SK-N-SH treated with all-trans-retinoic acid at 6 μM for 48 hours (cell line): ENCODE measurements at regions not wholly inside any gene's neighbourhood (a gene's known extent, or its start where the extent isn't known, plus 50 kb on each side); places are given as distances from the start of the nearest gene placed in this dataset.

Experiments used
- ATAC-seq: fragments of 200-7000 bp; cut with Tn5 transposase; 3 replicates; pipeline ENCODE4 v1.9.1; 2020; ENCODE audit warnings: mild to moderate bottlenecking, moderate library complexity
- ARNTL ChIP-seq: fragments of 450-650 bp; formaldehyde crosslinking; IDR thresholded peaks from 2 replicates; pipeline ENCODE4 v1.5.0; 2020; ENCODE audit warnings: low read depth, mild to moderate bottlenecking, moderate library complexity, borderline replicate concordance
- BACH2 ChIP-seq: fragments of 250-450 bp; sonication (Bioruptor Pico); IDR thresholded peaks from 2 replicates; pipeline ENCODE4 v1.9.0; 2021; ENCODE audit warnings: mild to moderate bottlenecking, borderline replicate concordance
- ESRRG ChIP-seq: fragments of 250-450 bp; sonication (Bioruptor Pico); IDR thresholded peaks from 2 replicates; pipeline ENCODE4 v1.6.1; 2021; ENCODE audit warnings: mild to moderate bottlenecking
- GLIS3 ChIP-seq: fragments of 250-450 bp; sonication (Bioruptor Pico); IDR thresholded peaks from 2 replicates; pipeline ENCODE4 v1.5.0; 2020; ENCODE audit warnings: mild to moderate bottlenecking, moderate library complexity
- ISL1 ChIP-seq: fragments of 250-450 bp; sonication (Bioruptor Pico); IDR thresholded peaks from 2 replicates; pipeline ENCODE4 v2.1.2; 2022; ENCODE audit warnings: mild to moderate bottlenecking, moderate library complexity
- OSR1 ChIP-seq: fragments of 250-450 bp; sonication (Bioruptor Pico); IDR thresholded peaks from 2 replicates; pipeline ENCODE4 v1.8.0; 2022; ENCODE audit warnings: moderate library complexity, mild to moderate bottlenecking, inconsistent platforms
- PPARA ChIP-seq: fragments of 250-450 bp; sonication (Bioruptor Pico); IDR thresholded peaks from 2 replicates; pipeline ENCODE4 v1.5.0; 2020; ENCODE audit warnings: mild to moderate bottlenecking, borderline replicate concordance
- RARB ChIP-seq: fragments of 250-450 bp; sonication (Bioruptor Pico); IDR thresholded peaks from 2 replicates; pipeline ENCODE4 v1.8.0; 2021; ENCODE audit warnings: mild to moderate bottlenecking, moderate library complexity
- SNAI2 ChIP-seq: fragments of 250-450 bp; sonication (Bioruptor Pico); IDR thresholded peaks from 2 replicates; pipeline ENCODE4 v1.5.0; 2020; ENCODE audit warnings: mild to moderate bottlenecking, moderate library complexity
- TCF4 ChIP-seq: fragments of 250-450 bp; sonication (Bioruptor Pico); IDR thresholded peaks from 2 replicates; pipeline ENCODE4 v1.8.0; 2021; ENCODE audit warnings: mild to moderate bottlenecking, moderate library complexity, borderline replicate concordance
- TOX ChIP-seq: fragments of 250-450 bp; sonication (Bioruptor Pico); IDR thresholded peaks from 2 replicates; pipeline ENCODE4 v1.8.0; 2021; ENCODE audit warnings: mild to moderate bottlenecking, moderate library complexity, borderline replicate concordance
- ZC3H10 ChIP-seq: fragments of 250-450 bp; sonication (Bioruptor Pico); IDR thresholded peaks from 2 replicates; pipeline ENCODE4 v1.5.1; 2021; ENCODE audit warnings: mild to moderate bottlenecking, moderate library complexity
- ZFP30 ChIP-seq: fragments of 450-650 bp; formaldehyde crosslinking; IDR thresholded peaks from 2 replicates; pipeline ENCODE4 v1.5.0; 2022; ENCODE audit warnings: mild to moderate bottlenecking, moderate library complexity
- ZNF565 ChIP-seq: fragments of 450-650 bp; formaldehyde crosslinking; conservative IDR thresholded peaks from 2 replicates; pipeline ENCODE4 v1.5.0; 2020; ENCODE audit warnings: low read depth, mild to moderate bottlenecking, moderate library complexity
- ZNF70 ChIP-seq: fragments of 450-650 bp; formaldehyde crosslinking; IDR thresholded peaks from 2 replicates; pipeline ENCODE4 v1.5.0; 2020; ENCODE audit warnings: mild to moderate bottlenecking, moderate library complexity
- ZNF8 ChIP-seq: fragments of 450-650 bp; formaldehyde crosslinking; IDR thresholded peaks from 2 replicates; pipeline ENCODE4 v1.5.0; 2020; ENCODE audit warnings: mild to moderate bottlenecking, moderate library complexity
- TF ChIP-seq, protein P1 (sequence below): fragments of 250-450 bp; sonication (Bioruptor Pico); IDR thresholded peaks from 2 replicates; pipeline ENCODE4 v1.5.1; 2021; ENCODE audit warnings: mild to moderate bottlenecking, moderate library complexity
- TF ChIP-seq, protein P2 (sequence below): fragments of 250-450 bp; sonication (Bioruptor Pico); IDR thresholded peaks from 2 replicates; pipeline ENCODE4 v1.8.0; 2021; ENCODE audit warnings: low read depth, mild to moderate bottlenecking, moderate library complexity, borderline replicate concordance
- TF ChIP-seq, protein P3 (sequence below): fragments of 250-450 bp; sonication (Bioruptor Pico); IDR thresholded peaks from 2 replicates; pipeline ENCODE4 v1.5.1; 2020; ENCODE audit warnings: low read depth, mild to moderate bottlenecking, moderate library complexity
- TF ChIP-seq, protein P4 (sequence below): fragments of 250-450 bp; sonication (Bioruptor Pico); IDR thresholded peaks from 2 replicates; pipeline ENCODE4 v1.8.0; 2020; ENCODE audit warnings: mild to moderate bottlenecking, moderate library complexity, borderline replicate concordance
- TF ChIP-seq, protein P5 (sequence below): fragments of 250-450 bp; sonication (Bioruptor Pico); IDR thresholded peaks from 2 replicates; pipeline ENCODE4 v1.5.0; 2020; ENCODE audit warnings: mild to moderate bottlenecking, moderate library complexity

DNA sequence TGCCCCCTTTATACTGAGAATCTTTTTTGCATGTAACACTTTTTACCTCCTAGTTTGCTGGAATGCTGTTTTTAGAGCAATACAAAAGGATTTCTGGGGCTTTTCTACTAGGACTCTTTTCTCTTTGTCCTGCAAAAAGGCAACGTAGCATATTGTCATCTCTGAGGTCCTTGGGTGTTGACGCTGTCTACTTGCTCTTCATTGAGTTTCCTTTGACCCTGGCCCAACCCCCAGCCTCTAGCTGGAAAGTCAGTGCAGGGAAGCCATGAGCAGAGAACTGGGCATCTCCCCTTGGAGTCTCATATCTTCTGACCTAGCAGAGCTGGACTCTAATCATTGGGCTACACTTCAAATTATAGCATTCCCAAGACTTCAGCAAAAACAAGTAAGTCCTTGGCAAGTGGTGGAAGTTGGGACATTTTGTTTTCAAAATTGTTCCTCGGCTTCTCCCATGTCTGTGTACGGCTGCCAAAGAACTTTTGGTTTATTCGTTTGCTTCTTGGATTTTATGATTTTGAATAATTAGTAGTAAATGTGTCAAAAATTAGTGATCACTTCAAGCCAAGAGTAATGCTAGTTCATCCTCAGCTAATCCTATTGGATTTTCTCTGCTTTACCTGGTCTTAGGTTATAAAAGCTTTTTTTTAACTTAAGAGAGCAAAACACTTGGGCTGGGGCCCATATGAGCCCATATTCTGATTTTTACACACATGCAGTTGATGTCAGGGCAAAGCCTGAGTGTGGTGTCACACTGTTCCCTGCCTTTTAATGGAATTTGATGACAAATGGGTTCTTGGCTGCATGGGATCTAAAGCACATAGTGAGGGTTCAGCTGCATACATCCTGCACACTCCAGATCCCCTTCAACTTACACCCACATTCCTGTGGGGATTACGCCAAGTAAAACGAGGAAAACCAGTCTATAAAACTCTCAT, 419.5 kb upstream of the C2CD4B start:
- ATAC-seq: no peak

DNA sequence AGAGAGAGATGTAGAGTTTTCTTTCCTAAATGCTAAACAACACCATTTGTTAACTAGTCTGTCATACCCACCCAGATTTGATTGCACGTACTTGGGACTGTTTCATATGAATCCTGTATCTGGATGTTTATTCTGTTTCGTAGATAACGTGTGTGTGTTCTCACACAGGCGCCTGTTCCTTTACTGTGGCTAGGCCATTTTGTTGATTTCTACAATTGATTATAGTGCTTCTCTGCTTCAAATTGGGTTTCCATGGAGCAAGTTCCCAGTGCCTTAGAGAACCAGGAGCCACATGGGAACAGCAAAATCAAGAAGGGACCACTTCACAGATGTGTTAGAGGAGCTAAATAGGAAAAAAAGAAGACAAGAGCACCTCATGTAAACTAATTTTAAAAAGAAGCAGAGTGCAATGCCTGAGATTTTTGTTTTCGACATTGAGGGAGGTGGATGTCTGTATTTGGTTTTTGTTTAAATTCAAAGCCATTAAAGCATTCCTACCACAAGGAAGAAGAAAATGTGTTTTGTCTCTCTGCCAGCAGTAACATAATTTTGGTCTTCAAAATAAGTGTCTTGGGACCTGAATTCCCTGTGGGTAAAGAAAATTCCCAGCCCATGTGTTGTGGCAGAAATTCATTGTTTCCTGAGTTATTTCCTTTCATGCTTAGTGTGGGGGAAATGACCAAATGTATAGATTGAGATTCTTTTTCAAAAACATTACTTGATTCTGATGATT, 424.0 kb upstream of the C2CD4B start:
- no peak for ATAC-seq
- TF ChIP-seq BACH2 (CRISPR knock-in tag) (no peak), TOX (CRISPR knock-in tag) (no peak), PPARA (CRISPR knock-in tag) (no peak), ISL1 (CRISPR knock-in tag) (no peak), OSR1 (CRISPR knock-in tag) (no peak), ZNF8 (no peak), SNAI2 (CRISPR knock-in tag) (no peak), TCF4 (CRISPR knock-in tag) (no peak), ARNTL (CRISPR knock-in tag) (no peak), ZNF565 (no peak), ZNF70 (no peak), ZFP30 (CRISPR knock-in tag) (no peak), RARB (CRISPR knock-in tag) (no peak), ESRRG (CRISPR knock-in tag) (no peak)
- TF ChIP-seq, protein P1, sequence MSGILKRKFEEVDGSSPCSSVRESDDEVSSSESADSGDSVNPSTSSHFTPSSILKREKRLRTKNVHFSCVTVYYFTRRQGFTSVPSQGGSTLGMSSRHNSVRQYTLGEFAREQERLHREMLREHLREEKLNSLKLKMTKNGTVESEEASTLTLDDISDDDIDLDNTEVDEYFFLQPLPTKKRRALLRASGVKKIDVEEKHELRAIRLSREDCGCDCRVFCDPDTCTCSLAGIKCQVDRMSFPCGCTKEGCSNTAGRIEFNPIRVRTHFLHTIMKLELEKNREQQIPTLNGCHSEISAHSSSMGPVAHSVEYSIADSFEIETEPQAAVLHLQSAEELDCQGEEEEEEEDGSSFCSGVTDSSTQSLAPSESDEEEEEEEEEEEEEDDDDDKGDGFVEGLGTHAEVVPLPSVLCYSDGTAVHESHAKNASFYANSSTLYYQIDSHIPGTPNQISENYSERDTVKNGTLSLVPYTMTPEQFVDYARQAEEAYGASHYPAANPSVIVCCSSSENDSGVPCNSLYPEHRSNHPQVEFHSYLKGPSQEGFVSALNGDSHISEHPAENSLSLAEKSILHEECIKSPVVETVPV (CRISPR knock-in tag): no peak
- TF ChIP-seq, protein P2, sequence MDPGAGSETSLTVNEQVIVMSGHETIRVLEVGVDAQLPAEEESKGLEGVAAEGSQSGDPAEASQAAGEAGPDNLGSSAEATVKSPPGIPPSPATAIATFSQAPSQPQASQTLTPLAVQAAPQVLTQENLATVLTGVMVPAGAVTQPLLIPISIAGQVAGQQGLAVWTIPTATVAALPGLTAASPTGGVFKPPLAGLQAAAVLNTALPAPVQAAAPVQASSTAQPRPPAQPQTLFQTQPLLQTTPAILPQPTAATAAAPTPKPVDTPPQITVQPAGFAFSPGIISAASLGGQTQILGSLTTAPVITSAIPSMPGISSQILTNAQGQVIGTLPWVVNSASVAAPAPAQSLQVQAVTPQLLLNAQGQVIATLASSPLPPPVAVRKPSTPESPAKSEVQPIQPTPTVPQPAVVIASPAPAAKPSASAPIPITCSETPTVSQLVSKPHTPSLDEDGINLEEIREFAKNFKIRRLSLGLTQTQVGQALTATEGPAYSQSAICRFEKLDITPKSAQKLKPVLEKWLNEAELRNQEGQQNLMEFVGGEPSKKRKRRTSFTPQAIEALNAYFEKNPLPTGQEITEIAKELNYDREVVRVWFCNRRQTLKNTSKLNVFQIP (CRISPR knock-in tag): no peak
- TF ChIP-seq, protein P3, sequence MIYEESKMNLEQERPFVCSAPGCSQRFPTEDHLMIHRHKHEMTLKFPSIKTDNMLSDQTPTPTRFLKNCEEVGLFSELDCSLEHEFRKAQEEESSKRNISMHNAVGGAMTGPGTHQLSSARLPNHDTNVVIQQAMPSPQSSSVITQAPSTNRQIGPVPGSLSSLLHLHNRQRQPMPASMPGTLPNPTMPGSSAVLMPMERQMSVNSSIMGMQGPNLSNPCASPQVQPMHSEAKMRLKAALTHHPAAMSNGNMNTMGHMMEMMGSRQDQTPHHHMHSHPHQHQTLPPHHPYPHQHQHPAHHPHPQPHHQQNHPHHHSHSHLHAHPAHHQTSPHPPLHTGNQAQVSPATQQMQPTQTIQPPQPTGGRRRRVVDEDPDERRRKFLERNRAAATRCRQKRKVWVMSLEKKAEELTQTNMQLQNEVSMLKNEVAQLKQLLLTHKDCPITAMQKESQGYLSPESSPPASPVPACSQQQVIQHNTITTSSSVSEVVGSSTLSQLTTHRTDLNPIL (CRISPR knock-in tag): no peak
- TF ChIP-seq, protein P4, sequence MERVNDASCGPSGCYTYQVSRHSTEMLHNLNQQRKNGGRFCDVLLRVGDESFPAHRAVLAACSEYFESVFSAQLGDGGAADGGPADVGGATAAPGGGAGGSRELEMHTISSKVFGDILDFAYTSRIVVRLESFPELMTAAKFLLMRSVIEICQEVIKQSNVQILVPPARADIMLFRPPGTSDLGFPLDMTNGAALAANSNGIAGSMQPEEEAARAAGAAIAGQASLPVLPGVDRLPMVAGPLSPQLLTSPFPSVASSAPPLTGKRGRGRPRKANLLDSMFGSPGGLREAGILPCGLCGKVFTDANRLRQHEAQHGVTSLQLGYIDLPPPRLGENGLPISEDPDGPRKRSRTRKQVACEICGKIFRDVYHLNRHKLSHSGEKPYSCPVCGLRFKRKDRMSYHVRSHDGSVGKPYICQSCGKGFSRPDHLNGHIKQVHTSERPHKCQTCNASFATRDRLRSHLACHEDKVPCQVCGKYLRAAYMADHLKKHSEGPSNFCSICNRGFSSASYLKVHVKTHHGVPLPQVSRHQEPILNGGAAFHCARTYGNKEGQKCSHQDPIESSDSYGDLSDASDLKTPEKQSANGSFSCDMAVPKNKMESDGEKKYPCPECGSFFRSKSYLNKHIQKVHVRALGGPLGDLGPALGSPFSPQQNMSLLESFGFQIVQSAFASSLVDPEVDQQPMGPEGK (CRISPR knock-in tag): no peak
- TF ChIP-seq, all 23 proteins: peak for 0

More for the DNA sequence above, 419.5 kb upstream of the C2CD4B start:
- TF ChIP-seq RARB (CRISPR knock-in tag) (no peak), SNAI2 (CRISPR knock-in tag) (no peak), GLIS3 (CRISPR knock-in tag) (no peak), ARNTL (CRISPR knock-in tag) (no peak), ZC3H10 (CRISPR knock-in tag) (no peak), ZNF565 (no peak), TOX (CRISPR knock-in tag) (no peak)
- TF ChIP-seq, protein P4 (CRISPR knock-in tag): no peak
- TF ChIP-seq, protein P3 (CRISPR knock-in tag): no peak
- TF ChIP-seq, protein P5, sequence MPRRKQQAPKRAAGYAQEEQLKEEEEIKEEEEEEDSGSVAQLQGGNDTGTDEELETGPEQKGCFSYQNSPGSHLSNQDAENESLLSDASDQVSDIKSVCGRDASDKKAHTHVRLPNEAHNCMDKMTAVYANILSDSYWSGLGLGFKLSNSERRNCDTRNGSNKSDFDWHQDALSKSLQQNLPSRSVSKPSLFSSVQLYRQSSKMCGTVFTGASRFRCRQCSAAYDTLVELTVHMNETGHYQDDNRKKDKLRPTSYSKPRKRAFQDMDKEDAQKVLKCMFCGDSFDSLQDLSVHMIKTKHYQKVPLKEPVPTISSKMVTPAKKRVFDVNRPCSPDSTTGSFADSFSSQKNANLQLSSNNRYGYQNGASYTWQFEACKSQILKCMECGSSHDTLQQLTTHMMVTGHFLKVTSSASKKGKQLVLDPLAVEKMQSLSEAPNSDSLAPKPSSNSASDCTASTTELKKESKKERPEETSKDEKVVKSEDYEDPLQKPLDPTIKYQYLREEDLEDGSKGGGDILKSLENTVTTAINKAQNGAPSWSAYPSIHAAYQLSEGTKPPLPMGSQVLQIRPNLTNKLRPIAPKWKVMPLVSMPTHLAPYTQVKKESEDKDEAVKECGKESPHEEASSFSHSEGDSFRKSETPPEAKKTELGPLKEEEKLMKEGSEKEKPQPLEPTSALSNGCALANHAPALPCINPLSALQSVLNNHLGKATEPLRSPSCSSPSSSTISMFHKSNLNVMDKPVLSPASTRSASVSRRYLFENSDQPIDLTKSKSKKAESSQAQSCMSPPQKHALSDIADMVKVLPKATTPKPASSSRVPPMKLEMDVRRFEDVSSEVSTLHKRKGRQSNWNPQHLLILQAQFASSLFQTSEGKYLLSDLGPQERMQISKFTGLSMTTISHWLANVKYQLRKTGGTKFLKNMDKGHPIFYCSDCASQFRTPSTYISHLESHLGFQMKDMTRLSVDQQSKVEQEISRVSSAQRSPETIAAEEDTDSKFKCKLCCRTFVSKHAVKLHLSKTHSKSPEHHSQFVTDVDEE (CRISPR knock-in tag): no peak
